ENCODE measurements at regions not wholly inside any gene's neighbourhood (a gene's known extent, or its start where the extent isn't known, plus 50 kb on each side); places are given as distances from the start of the nearest gene placed in this dataset.

DNA sequence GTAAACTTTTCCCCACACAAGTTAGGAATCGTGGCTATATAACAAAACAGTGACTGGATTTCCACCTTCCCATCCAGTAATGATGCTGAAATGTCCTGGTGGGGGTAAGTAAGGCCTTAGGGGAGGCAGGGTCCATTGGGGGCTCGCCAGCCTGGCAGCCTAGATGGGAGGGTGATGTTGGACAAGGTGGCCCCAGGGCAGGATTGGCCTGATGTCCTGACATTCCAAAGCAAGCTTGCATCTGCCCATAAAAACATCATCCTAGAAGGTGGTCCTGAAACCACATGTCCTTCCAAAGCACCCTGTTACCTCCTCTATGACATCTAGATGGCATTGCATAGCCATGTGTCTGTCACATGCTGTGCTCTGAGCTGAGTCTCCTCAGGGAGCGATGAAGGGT lies 54.1 kb upstream of the RAB6C start:
- no peak for DNase-seq

DNA sequence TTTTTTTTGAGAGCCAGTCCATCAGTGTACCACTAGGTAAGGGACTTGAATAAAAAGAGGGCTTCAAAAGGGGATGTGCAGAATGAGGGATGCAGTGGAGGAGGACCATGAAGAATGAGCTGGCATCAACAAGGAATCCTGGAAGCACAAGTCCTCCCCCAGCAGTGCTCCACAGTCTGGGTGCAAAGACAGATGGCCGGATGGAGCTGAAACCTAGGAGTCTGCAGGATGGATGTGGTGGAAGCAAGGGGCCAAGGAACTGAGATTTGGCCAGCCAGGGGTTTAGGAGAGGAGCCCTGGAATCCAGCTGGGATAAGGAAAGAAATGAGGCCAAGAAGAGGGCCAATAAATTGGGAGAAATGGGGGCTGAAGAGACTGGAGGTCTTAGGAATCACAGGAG lies 51.8 kb upstream of the RAB6C start:
- no peak for DNase-seq

DNA sequence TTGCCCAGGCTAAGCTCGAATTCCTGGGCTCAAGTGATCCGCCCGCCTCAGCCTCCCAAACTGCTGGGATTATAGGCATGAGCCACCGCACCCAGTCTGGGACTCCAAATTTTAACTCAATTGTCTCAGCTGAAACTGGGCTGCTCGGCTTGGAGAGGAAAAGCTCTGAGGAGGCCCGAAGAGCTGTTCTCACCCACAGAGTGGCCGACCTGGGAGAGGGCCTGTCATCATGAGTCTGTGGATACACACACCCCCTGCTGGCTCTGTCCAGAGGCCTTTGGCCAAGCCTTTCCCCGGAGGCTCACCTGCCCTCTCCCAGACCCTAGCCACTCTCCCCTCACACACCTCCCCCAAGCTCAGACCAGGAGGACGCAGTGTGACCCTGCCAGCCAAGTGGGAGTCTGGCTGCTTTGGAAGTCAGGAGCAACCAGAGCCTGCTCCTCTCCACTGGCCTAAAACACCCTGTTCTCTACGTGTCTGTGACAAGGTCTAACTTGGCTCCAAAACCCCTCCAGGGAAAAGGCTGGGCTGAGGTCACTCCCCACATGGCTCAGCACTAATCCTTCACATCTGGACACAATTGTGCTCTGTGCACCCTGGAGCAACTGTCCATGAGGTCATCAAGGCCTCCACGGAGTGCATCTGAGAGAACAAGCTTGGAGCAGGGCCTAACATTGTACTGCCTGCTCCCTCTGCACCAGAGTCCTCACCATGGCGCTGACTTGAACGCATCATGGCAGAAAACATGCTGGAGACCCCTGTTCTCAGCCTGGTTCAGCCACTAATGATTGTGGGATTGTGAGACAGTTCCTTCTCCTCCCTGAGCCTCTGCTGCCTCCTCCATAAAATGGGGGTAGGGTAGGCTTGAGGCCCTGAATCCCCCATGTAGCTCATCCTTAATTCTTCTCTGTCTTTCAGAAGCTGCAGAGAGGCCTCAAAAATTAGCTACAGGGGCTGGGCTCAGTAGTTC lies 49.9 kb upstream of the RAB6C start:
- no peak for DNase-seq

Data from CD4-positive, alpha-beta T cell treated with Interleukin-15 for 1 hour (primary cell).